ENCODE measurements at regions not wholly inside any gene's neighbourhood (a gene's known extent, or its start where the extent isn't known, plus 50 kb on each side); places are given as distances from the start of the nearest gene placed in this dataset.
"Not testable (repeated sequence)": the region's sequence is repeated elsewhere in the genome, so short reads cannot be mapped to it uniquely, and the experiment has no call there.

DNA sequence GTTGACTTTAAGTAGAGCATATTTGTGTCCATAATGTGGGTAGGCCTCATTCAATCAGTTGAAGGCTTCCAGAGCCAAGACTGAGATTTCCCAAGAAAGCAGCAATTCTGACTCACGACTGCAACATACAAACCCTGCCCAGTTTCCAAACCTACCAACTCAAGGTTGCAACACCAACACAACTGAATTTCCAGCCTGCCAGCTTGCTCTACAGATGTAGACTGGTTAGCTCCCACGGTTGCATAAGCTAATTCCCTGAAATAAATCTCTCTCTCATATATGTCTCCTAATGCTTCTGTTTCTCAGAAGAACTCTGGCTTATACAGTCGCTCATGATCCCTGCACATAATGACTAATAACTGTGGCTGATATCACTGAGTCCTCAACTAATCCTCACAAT lies 113.6 kb downstream of the OR4C45 start:
- TF ChIP-seq CTCF (IDR thresholded peaks at IDR 0.05; ENCODE audit: borderline replicate concordance, extremely low read depth, low read length, poor library complexity, severe bottlenecking); EZH2 (IDR thresholded peaks at IDR 0.05; ENCODE audit: borderline replicate concordance, low read depth, low read length, severe bottlenecking): not testable (repeated sequence)

All from DND-41 (cell line).